ENCODE measurements at regions not wholly inside any gene's neighbourhood (a gene's known extent, or its start where the extent isn't known, plus 50 kb on each side); places are given as distances from the start of the nearest gene placed in this dataset.

DNA sequence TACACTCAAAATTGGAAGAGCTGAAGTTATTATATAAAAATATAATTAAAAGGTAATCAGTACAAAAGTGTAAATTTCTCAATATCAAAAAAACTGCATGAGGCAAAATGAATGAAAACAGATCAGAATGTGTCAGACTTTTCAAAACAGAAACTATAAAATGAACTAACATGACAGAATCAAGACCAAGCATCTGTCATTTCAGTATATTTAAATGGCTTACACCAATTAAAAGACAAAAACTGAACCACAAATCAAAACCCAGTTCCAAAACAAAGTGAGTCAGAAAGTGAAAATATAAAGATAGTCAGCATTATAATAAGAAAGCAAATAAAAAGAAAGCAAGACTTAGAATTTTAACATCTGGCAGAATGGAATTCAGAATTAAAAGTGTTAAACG is 289.7 kb downstream of the UBE3D start:
- no peak for TF ChIP-seq EZH2 (IDR thresholded peaks at IDR 0.05; ENCODE audit: low read length)
- TF ChIP-seq, protein P1, sequence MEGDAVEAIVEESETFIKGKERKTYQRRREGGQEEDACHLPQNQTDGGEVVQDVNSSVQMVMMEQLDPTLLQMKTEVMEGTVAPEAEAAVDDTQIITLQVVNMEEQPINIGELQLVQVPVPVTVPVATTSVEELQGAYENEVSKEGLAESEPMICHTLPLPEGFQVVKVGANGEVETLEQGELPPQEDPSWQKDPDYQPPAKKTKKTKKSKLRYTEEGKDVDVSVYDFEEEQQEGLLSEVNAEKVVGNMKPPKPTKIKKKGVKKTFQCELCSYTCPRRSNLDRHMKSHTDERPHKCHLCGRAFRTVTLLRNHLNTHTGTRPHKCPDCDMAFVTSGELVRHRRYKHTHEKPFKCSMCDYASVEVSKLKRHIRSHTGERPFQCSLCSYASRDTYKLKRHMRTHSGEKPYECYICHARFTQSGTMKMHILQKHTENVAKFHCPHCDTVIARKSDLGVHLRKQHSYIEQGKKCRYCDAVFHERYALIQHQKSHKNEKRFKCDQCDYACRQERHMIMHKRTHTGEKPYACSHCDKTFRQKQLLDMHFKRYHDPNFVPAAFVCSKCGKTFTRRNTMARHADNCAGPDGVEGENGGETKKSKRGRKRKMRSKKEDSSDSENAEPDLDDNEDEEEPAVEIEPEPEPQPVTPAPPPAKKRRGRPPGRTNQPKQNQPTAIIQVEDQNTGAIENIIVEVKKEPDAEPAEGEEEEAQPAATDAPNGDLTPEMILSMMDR (optimal IDR thresholded peaks at IDR 0.05 in 1 of 3, IDR thresholded peaks at IDR 0.05 in 1 of 3, conservative IDR thresholded peaks at IDR 0.05 in 1 of 3; ENCODE audit: extremely low read depth in 1 of 3, insufficient read depth in 2 of 3, low read length in 3 of 3): no peak

All from keratinocyte (primary cell).